ENCODE measurements at regions not wholly inside any gene's neighbourhood (a gene's known extent, or its start where the extent isn't known, plus 50 kb on each side); places are given as distances from the start of the nearest gene placed in this dataset.
A peak's percentile ranks its signal among the peaks of the same experiment; 100 is the strongest.

- no peak for TF ChIP-seq CTCF (IDR thresholded peaks at IDR 0.05; ENCODE audit: low read depth, low read length)
- Histone ChIP-seq H3K4me3 (ENCODE audit: low read depth, low read length) (peak overlapping the region; percentile 18), H3K27me3 (no peaks in the 10 kb centered on the region), H3K36me3 (no peaks in the 10 kb centered on the region), H3K4me1 (peaks cover 59% of the 10 kb centered on the region), H3K9me3 (no peaks in the 10 kb centered on the region)
- peak; percentile 83 for DNase-seq
Measured at GRCh38 chr12:109654357-109654756, 59.3 kb upstream of the FAM222A start.

GRCh38 chr12:109655578-109655977 is 58.0 kb upstream of the FAM222A start:
- Histone ChIP-seq H3K4me1 (peaks cover 53% of the 10 kb centered on the region), H3K27me3 (no peaks in the 10 kb centered on the region)

GRCh38 chr12:109656743-109657142 is 56.9 kb upstream of the FAM222A start:
- TF ChIP-seq CTCF (IDR thresholded peaks at IDR 0.05; ENCODE audit: low read depth, low read length) = no peak
- no peaks in the 10 kb centered on the region for H3K36me3 ChIP-seq
- no peaks in the 10 kb centered on the region for H3K9me3 ChIP-seq
- no peak overlapping the region for H3K4me3 ChIP-seq (ENCODE audit: low read depth, low read length)
- peaks cover 53% of the 10 kb centered on the region for H3K4me1 ChIP-seq
- no peaks in the 10 kb centered on the region for H3K27me3 ChIP-seq
- peak; percentile 99 for DNase-seq

More at GRCh38 chr12:109655578-109655977, 58.0 kb upstream of the FAM222A start:
- peak; percentile 86 for DNase-seq
- no peak for TF ChIP-seq CTCF (IDR thresholded peaks at IDR 0.05; ENCODE audit: low read depth, low read length)
- H3K36me3 ChIP-seq = no peaks in the 10 kb centered on the region
- no peak overlapping the region for H3K4me3 ChIP-seq (ENCODE audit: low read depth, low read length)
- no peaks in the 10 kb centered on the region for H3K9me3 ChIP-seq

- TF ChIP-seq CTCF (IDR thresholded peaks at IDR 0.05; ENCODE audit: low read depth, low read length) = no peak
- no peaks in the 10 kb centered on the region for H3K27me3 ChIP-seq
- DNase-seq = peak; percentile 2
- H3K9me3 ChIP-seq = no peaks in the 10 kb centered on the region
- no peak overlapping the region for H3K4me3 ChIP-seq (ENCODE audit: low read depth, low read length)
- H3K36me3 ChIP-seq = no peaks in the 10 kb centered on the region
- no peaks in the 10 kb centered on the region for H3K4me1 ChIP-seq
Measured at GRCh38 chr12:109663795-109664194, 49.8 kb upstream of the FAM222A start.
